ENCODE measurements at regions not wholly inside any gene's neighbourhood (a gene's known extent, or its start where the extent isn't known, plus 50 kb on each side); places are given as distances from the start of the nearest gene placed in this dataset.

DNA sequence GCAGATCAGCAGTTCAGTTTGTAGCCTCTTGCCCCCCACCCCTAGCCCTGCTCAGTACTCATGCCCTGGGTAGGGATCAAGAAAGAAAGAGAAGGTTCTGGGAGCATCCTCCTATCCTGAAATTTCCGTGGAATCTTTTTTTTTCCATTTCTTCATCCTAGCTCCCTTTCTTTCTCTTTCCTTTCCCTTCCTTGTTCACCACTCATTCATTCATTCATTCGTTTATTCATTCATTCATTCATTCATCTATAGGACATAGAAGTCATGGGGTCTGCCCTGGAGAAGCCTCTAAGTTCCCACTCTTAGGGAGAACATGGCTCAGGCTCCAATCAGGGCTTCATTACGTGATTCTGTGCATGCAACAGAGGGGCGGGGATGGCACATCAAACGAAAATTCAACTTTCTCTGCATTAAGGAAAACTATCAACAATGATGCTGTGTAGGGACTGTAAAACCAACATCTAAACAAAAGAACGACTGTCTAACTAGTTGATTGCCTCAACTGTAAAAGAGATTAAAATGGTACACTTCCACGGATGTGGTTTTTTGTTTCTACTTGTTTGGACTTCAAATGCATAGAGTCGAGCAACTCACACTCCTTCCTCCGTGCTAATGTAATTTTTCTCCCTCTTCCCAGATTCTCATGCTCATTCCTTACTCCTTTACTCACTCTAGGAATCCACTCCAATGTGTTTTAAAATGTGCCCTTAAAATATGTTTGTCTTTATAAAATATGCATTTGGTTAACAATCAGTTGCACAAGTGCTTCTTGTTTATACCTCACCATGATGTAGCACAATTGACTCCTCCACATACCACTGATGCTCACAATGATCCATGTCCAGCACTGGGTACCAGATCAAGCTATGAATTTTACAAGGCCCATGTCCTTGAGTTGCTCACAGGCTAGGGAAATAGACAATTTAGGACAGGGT is 101.2 kb upstream of the SLC2A1 start:
- ATAC-seq (no peak), DNase-seq (ENCODE audit: low spot score) (no peak), FAIRE-seq (peak; percentile 28)
- in situ Hi-C loops (cut with HindIII; ENCODE audit: extremely low pct_ligation_motif_present, low pct_unique_long_range_greater_than_20kb): no loop called here
- Histone ChIP-seq H3K79me2 (ENCODE audit: insufficient read depth, low read length) (no peaks in the 10 kb centered on the region), H3K27me3 (ENCODE audit: control insufficient read depth in 1 of 2, insufficient read depth in 2 of 2, low read length in 2 of 2) (no peaks in the 10 kb centered on the region), H3K4me2 (ENCODE audit: low read depth, low read length) (no peak overlapping the region), H3K36me3 (replicated peaks in 1 of 2; ENCODE audit: control insufficient read depth in 1 of 2, insufficient read depth in 2 of 2, low read length in 2 of 2) (no peaks in the 10 kb centered on the region), H3K4me3 (replicated peaks in 1 of 3; ENCODE audit: insufficient read depth in 1 of 3, low read depth in 2 of 3, low read length in 3 of 3) (no peak overlapping the region), H3K27ac (ENCODE audit: extremely low read length, insufficient read depth, low read length) (no peak overlapping the region), H3K9ac (ENCODE audit: insufficient read depth, low read depth, low read length) (no peak overlapping the region), H3K9me3 (ENCODE audit: low read length) (no peaks in the 10 kb centered on the region), H2AFZ (ENCODE audit: low read length) (no peak overlapping the region), H4K20me1 (ENCODE audit: insufficient read depth, low read length) (no peaks in the 10 kb centered on the region), H3K4me1 (ENCODE audit: insufficient read depth, low read length) (peaks cover 80% of the 10 kb centered on the region)
- TF ChIP-seq ZFP1 (CRISPR knock-in tag; IDR thresholded peaks at IDR 0.05) (no peak), ZNF263 (CRISPR knock-in tag; IDR thresholded peaks at IDR 0.05) (no peak), ZNF333 (CRISPR knock-in tag; IDR thresholded peaks at IDR 0.05; ENCODE audit: borderline replicate concordance) (no peak), RNF2 (conservative IDR thresholded peaks at IDR 0.05; ENCODE audit: low read depth) (no peak), ZNF790 (CRISPR knock-in tag; IDR thresholded peaks at IDR 0.05; ENCODE audit: borderline replicate concordance) (no peak), NR3C1 (CRISPR knock-in tag; IDR thresholded peaks at IDR 0.05) (no peak)
- 64% methylated on average over 9 of the region's 9 CpGs for WGBS (ENCODE audit: low lambda C conversion rate)
- ChIA-PET POLR2A (no interaction called here), CTCF (ENCODE audit: low intra/inter-chr PET ratio, low total read pairs) (no interaction called here)
- intact Hi-C loops (cut with micrococcal nuclease; ENCODE audit: unreplicated experiment): no loop called here
- BruUV-seq (replicated peaks): no TSS peak

DNA sequence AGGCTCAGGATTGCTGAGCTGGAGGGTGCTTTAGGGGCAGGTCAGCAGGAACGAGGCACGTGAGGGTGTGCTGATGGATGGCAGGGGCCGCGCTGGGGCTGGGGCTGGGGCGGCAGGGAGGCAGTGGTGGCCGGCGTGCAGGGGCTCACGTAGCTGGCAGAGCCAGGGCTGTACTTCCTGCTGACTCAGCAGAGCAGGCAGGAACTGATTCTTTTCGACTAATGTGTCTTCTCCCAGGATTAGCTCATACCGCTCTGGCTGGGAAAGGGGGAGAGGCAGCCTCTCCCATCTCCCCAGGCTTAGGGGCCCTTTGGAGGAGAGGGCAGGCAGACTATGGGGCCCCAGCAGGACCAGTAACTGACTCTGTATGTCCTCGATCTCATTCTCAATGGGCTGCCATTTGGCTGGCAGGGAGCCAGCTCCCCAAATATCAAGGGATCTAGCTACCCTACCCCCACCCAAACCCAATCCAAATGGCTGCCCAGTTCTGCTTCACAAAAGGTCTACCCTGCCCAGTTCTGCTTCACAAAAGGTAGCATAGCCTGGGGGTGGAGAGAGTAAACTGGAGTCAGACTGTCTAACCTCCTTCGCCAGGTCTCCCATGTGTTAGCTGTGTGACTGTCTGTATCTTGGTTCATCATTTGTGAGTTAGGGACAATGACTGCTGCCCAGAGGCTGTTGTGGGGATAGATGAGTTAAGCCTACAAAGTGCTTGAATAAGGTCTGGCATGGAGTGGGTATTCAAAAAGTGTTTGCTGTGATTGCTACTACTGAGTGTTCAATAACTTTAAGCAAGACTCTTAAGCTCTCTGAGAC is 100.1 kb upstream of the SLC2A1 start:
- in situ Hi-C loops (cut with HindIII; ENCODE audit: extremely low pct_ligation_motif_present, low pct_unique_long_range_greater_than_20kb): no loop called here
- POLR2A ChIA-PET: no interaction called here
- H3K27me3 ChIP-seq (ENCODE audit: control insufficient read depth in 1 of 2, insufficient read depth in 2 of 2, low read length in 2 of 2): no peaks in the 10 kb centered on the region
- intact Hi-C loops (cut with micrococcal nuclease; ENCODE audit: unreplicated experiment): no loop called here
- FAIRE-seq: peak; percentile 53
- H2AFZ ChIP-seq (ENCODE audit: low read length): no peak overlapping the region
- H3K36me3 ChIP-seq (replicated peaks in 1 of 2; ENCODE audit: control insufficient read depth in 1 of 2, insufficient read depth in 2 of 2, low read length in 2 of 2): no peaks in the 10 kb centered on the region
- no peak for ATAC-seq
- BruUV-seq (replicated peaks): no TSS peak
- DNase-seq (ENCODE audit: low spot score): no peak
- WGBS (ENCODE audit: low lambda C conversion rate): 49% methylated on average over 5 of the region's 12 CpGs
- H3K9me3 ChIP-seq (ENCODE audit: low read length): no peaks in the 10 kb centered on the region
- H3K4me2 ChIP-seq (ENCODE audit: low read depth, low read length): 0 out of 2 replicates have a peak overlapping the region, but pooled peaks have one; percentile 5
- no peak overlapping the region for H3K27ac ChIP-seq (ENCODE audit: extremely low read length, insufficient read depth, low read length)
- CTCF ChIA-PET (ENCODE audit: low intra/inter-chr PET ratio, low total read pairs): no interaction called here
- H3K9ac ChIP-seq (ENCODE audit: insufficient read depth, low read depth, low read length): no peak overlapping the region
- no peaks in the 10 kb centered on the region for H4K20me1 ChIP-seq (ENCODE audit: insufficient read depth, low read length)
- no peaks in the 10 kb centered on the region for H3K79me2 ChIP-seq (ENCODE audit: insufficient read depth, low read length)
- H3K4me3 ChIP-seq (replicated peaks in 1 of 3; ENCODE audit: insufficient read depth in 1 of 3, low read depth in 2 of 3, low read length in 3 of 3): no peak overlapping the region
- peaks cover 72% of the 10 kb centered on the region for H3K4me1 ChIP-seq (ENCODE audit: insufficient read depth, low read length)
- TF ChIP-seq CREB1 (IDR thresholded peaks at IDR 0.05) (no peak), CREB1 (CRISPR knock-in tag; IDR thresholded peaks at IDR 0.05) (peak; percentile 33; the same call in 1 of the 2 replicates), GABPA (IDR thresholded peaks at IDR 0.05; ENCODE audit: low read depth, low read length) (no peak), GABPA (CRISPR knock-in tag; IDR thresholded peaks at IDR 0.05; ENCODE audit: low read depth) (no peak), MAFG (CRISPR knock-in tag; IDR thresholded peaks at IDR 0.05) (peak; percentile 65; the same call in 1 of the 2 replicates), ZNF564 (CRISPR knock-in tag; IDR thresholded peaks at IDR 0.05) (no peak), MAFK (conservative IDR thresholded peaks at IDR 0.05 in 1 of 2, IDR thresholded peaks at IDR 0.05 in 1 of 2; ENCODE audit: low read length in 2 of 2) (peak; percentile 96 to 98), POLR2A (IDR thresholded peaks at IDR 0.05; ENCODE audit: insufficient read depth in 1 of 2, low read depth in 2 of 2, low read length in 2 of 2) (no peak), YEATS2 (CRISPR knock-in tag; IDR thresholded peaks at IDR 0.05; ENCODE audit: borderline replicate concordance) (no peak)

Measured in HepG2 (cell line).